ENCODE measurements at regions not wholly inside any gene's neighbourhood (a gene's known extent, or its start where the extent isn't known, plus 50 kb on each side); places are given as distances from the start of the nearest gene placed in this dataset.

GRCh38 chr6:134734312-134734869 is 215.5 kb downstream of the ALDH8A1 start:
- Histone ChIP-seq H3K27me3 (ENCODE audit: control insufficient read depth, insufficient read depth, low read length) (no peaks in the 10 kb centered on the region), H3K36me3 (ENCODE audit: control insufficient read depth, insufficient read depth, low read length) (no peaks in the 10 kb centered on the region), H3K4me3 (ENCODE audit: low read depth, low read length) (no peak overlapping the region)
- no peak for DNase-seq (ENCODE audit: low read depth)
- CTCF ChIA-PET, result interaction anchor here (1.3 kb wide), 1 partner anchor 10 kb away, joined by 4 read pairs; no protein-coding TSS in a partner anchor
- no peak for TF ChIP-seq CTCF (IDR thresholded peaks at IDR 0.05; ENCODE audit: insufficient read depth, low read depth, low read length)
- POLR2A ChIA-PET, result no interaction called here

GRCh38 chr6:134733801-134734200 is 216.1 kb downstream of the ALDH8A1 start:
- POLR2A ChIA-PET, result no interaction called here
- DNase-seq (ENCODE audit: low read depth), result no peak
- CTCF ChIA-PET, result interaction anchor here (1.3 kb wide), 1 partner anchor 10 kb away, joined by 4 read pairs; no protein-coding TSS in a partner anchor
- H3K27me3 ChIP-seq (ENCODE audit: control insufficient read depth, insufficient read depth, low read length), result no peaks in the 10 kb centered on the region
- H3K36me3 ChIP-seq (ENCODE audit: control insufficient read depth, insufficient read depth, low read length), result no peaks in the 10 kb centered on the region
- no peak overlapping the region for H3K4me3 ChIP-seq (ENCODE audit: low read depth, low read length)
- no peak for TF ChIP-seq CTCF (IDR thresholded peaks at IDR 0.05; ENCODE audit: insufficient read depth, low read depth, low read length)

- Histone ChIP-seq H3K36me3 (ENCODE audit: control insufficient read depth, insufficient read depth, low read length) (no peaks in the 10 kb centered on the region), H3K27me3 (ENCODE audit: control insufficient read depth, insufficient read depth, low read length) (no peaks in the 10 kb centered on the region), H3K4me3 (ENCODE audit: low read depth, low read length) (no peak overlapping the region)
- POLR2A ChIA-PET, result no interaction called here
- no peak for TF ChIP-seq CTCF (IDR thresholded peaks at IDR 0.05; ENCODE audit: insufficient read depth, low read depth, low read length)
- CTCF ChIA-PET, result no interaction called here
- DNase-seq (ENCODE audit: low read depth), result no peak
These were observed 217.1 kb downstream of the ALDH8A1 start for GRCh38 chr6:134732763-134733162.

GRCh38 chr6:134731615-134732014 is 218.3 kb downstream of the ALDH8A1 start:
- no peaks in the 10 kb centered on the region for H3K36me3 ChIP-seq (ENCODE audit: control insufficient read depth, insufficient read depth, low read length)
- no peak overlapping the region for H3K4me3 ChIP-seq (ENCODE audit: low read depth, low read length)
- no peak for TF ChIP-seq CTCF (IDR thresholded peaks at IDR 0.05; ENCODE audit: insufficient read depth, low read depth, low read length)
- no peaks in the 10 kb centered on the region for H3K27me3 ChIP-seq (ENCODE audit: control insufficient read depth, insufficient read depth, low read length)
- ChIA-PET CTCF (no interaction called here), POLR2A (no interaction called here)
- no peak for DNase-seq (ENCODE audit: low read depth)

- H3K36me3 ChIP-seq (ENCODE audit: control insufficient read depth, insufficient read depth, low read length), result no peaks in the 10 kb centered on the region
- no peak for DNase-seq (ENCODE audit: low read depth)
- H3K4me3 ChIP-seq (ENCODE audit: low read depth, low read length), result no peak overlapping the region
- no peaks in the 10 kb centered on the region for H3K27me3 ChIP-seq (ENCODE audit: control insufficient read depth, insufficient read depth, low read length)
- TF ChIP-seq CTCF (IDR thresholded peaks at IDR 0.05; ENCODE audit: insufficient read depth, low read depth, low read length), result no peak
- POLR2A ChIA-PET, result no interaction called here
- CTCF ChIA-PET, result interaction anchor here (0.6 kb wide), 1 partner anchor 96 kb away, joined by 3 read pairs; no protein-coding TSS in a partner anchor
These were observed 219.9 kb downstream of the ALDH8A1 start for GRCh38 chr6:134730013-134730412.

All from BJ (cell line).